ENCODE measurements at regions not wholly inside any gene's neighbourhood (a gene's known extent, or its start where the extent isn't known, plus 50 kb on each side); places are given as distances from the start of the nearest gene placed in this dataset.
A peak's percentile ranks its signal among the peaks of the same experiment; 100 is the strongest.
"Not testable (repeated sequence)": the region's sequence is repeated elsewhere in the genome, so short reads cannot be mapped to it uniquely, and the experiment has no call there.

DNA sequence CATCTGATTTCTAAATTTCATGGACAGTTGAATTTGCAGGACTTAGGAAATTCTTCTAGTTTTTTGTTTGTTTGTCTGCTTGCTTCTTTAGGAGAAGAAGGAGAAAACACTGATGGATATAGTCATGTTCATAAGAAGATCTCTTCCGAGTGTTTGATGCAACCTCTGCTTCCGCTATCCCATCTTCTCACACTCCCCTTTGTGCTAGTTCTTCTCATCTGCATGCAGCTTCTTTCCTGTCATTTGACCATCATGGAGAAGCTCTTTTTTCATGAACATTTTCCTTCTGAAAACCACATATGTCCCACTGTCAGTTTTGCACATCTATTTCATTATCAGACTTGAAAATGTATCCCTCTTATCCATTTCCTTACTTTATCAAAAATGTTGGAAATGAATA, 346.9 kb upstream of the PRKCQ start:
- DNase-seq (ENCODE audit: low read depth), result no peak

DNA sequence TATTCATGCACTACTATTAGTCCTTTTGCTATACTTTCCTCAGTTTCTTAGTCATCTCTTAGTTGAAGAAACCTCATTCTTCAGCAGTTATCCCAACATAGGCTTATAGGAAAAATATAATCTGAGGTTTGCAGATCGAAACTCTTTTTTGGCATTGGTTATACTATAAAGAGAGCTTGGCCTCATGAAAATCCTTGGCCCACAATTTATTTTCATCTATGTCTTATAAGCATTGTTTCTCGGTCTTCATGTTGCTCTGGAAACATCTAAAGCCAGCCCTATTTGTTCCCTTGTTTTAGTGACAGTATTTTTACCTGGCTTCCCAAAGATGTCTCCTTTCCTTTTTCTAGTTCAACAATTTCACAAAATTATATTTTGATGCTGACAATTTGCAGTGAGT, 345.1 kb upstream of the PRKCQ start:
- no peak for DNase-seq (ENCODE audit: low read depth)

DNA sequence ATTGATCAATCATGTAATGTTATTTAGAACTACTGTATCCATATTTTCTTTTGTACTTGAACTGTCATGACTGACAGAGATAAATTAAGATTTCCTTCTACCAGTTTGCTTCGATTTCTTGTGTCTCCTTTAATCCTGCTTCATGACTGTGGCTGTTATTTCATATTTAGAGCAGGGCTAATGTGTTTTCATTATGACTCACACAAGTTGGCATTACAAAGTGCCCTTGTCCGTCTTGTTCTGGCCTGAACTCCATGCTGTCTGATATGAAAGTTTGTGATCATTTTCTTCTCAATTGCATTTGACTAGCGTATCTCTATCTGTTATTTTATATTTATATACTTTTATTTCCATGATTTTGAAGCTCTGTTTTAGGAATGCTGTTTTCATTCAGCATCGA, 344.1 kb upstream of the PRKCQ start:
- DNase-seq (ENCODE audit: low read depth), result peak; percentile 49

DNA sequence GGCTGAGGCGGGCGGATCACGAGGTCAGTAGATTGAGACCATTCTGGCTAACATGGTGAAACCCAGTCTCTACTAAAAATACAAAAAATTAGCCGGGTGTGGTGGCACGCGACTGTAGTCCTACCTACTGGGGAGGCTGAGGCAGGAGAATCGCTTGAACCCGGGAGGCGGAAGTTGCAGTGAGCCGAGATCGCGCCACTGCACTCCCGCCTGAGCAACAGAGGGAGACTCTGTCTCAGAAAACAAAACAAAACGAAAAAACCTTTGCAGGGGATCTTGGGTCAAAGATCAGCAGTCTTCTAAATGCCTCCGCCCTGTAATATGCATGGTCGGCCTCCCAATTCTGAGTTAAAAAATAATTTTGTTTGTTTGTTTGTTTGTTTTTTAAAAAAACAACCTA, 340.9 kb upstream of the PRKCQ start:
- not testable (repeated sequence) for DNase-seq (ENCODE audit: low read depth)

DNA sequence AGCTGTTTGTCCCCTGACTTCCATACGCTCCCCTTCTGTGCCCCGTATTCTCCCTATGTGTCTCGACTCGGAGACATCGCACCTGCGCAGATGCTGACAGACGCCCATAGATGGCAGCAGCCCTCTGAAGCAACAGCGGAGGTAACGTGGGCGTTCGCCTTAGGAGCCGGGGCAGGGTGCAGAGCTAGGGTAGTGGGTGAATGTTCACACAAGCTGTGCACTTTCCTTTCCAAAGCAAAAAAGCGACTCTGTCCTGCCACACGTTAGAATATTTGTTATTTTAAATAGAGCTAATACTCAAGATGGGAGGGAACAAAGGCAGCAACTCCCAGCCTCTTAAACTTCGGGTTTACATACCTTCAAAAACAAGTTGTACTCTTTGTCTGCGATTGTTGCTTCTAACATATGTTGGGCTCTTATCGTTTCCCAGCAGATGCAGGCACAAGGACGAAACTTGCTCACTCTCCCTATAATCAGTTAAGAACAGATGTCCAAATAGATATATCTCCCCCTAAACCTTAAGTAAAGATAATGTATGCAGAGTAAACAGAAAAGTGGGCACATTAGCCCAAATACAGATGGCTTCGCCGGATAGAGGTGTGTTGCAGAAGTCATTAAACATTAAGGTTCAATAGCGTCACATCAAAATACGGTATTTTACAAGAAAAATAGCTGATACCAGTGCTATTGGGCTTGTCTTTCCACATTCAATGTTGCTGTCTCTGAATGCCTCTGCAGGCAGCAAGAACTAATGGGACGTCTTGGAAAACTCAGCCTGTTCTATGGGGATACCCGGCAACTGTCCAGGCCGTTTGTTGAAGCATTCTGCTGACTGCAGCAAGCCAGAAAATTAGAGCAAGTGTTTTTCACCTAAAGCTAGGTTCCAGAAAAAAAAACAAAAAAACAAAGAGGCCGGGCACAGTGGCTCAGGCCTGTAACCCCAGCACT, 340.3 kb upstream of the PRKCQ start:
- DNase-seq (ENCODE audit: low read depth), result peak; percentile 41

DNA sequence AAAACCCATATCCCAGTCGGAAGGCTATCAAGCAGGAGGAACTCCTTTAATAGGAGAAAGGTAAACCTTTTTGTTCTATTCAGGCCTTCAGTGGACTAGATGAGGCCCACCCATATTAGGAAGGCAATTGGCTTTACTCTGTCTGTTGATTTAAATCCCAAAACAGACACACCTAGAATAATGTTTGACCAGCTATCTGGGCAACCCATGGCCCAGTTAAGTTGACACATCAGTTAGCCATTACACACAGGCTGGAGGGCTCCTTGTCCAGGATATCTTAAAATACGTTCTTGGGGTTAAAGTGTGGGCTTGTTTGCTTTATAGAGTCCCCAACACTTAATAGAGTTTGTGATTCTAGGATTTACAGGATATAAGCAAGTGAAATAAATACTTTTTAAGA, 339.0 kb upstream of the PRKCQ start:
- DNase-seq (ENCODE audit: low read depth), result no peak

DNA sequence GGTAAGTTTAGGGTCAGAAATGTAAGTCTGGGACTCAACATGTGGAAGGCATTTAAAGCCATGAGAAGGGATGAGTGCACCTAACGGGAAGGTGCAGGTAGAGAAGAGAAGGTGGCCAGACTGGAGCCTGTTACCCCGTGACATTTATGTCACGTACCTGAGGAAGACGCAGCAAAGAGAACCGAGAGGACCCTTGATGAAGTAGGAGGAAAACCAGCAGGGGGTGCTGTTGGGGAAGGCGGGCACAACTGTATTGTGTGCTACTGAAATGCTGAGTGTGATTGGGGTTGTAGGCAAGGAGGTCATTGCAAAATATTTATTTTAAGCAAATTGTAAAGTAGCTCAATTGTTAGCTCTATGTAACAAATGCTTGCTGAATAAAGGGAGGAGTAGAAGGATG, 338.2 kb upstream of the PRKCQ start:
- DNase-seq (ENCODE audit: low read depth), result no peak

DNA sequence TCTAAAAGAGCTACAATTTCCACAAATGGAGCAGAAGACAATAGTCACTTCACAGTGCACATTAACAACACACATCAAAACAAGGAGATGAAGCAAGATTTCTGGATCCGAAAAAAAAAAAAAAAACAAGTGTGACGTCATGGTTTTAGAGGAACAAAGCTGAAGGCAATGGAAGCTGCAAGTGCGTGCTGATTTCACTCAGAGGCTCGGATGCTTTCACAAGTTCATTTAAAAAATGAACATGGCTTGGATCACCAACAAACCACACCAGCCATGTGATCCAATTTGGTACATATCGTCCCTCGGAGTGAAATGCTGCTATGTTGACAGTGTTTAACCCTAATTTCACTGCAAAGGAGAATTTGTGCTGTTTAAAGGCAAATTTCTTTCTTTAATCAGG, 337.0 kb upstream of the PRKCQ start:
- no peak for DNase-seq (ENCODE audit: low read depth)

DNA sequence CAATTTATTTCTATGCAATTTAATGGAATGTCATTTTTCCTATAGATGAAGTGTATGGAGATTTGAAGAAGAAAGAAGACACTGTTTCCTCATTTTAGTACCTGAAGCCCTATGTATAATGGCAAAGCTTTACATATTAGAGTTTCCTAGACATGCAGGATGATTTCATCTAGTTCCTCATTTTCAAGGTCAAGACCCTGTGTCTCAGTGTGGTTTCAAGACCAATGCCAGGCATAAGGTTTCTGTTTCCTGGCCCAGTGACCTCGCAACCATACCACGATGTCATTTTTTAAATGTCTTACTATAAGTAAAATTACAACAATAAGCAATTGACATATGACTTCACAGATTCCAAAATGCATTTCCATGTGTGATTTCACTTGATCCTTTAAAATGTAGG, 336.5 kb upstream of the PRKCQ start:
- no peak for DNase-seq (ENCODE audit: low read depth)

DNA sequence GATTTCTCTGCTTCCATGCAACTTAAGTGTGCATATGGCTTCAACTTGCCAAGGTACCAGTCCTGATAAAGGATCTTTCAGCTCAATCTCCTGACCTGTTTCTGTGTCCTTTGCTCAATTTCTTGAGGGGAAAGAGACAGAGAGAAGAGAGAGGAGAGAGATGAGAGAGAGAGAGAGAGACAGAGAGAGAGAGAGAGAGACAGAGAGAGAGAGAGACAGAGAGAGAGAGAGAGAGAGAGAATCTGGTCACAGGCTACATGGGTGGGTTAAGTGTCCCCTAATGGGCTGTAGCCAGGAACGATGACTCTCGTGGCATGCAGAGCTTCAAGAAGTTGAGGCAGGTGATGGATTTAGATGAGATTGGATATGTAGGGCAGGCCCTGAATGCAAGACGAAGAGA, 335.2 kb upstream of the PRKCQ start:
- DNase-seq (ENCODE audit: low read depth), result no peak

DNA sequence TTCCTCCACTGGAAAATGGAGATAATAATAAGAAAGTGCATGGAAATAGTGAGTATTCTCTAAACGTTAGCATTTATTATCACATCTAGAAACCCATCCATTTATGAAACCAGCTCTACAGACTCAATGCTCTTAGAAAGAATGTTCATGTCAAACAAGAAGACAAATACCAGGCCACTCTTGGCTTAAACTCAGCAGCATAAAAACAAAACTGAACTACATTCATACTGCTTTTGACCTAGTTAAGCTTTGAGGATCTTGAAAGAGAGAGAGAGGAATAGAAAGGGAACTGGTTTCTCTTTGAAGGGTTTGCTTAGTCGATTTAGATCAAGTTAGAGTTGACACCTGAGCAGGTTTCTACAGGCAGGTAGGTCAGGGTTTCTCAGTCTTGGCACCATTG, 332.9 kb upstream of the PRKCQ start:
- DNase-seq (ENCODE audit: low read depth), result no peak

DNA sequence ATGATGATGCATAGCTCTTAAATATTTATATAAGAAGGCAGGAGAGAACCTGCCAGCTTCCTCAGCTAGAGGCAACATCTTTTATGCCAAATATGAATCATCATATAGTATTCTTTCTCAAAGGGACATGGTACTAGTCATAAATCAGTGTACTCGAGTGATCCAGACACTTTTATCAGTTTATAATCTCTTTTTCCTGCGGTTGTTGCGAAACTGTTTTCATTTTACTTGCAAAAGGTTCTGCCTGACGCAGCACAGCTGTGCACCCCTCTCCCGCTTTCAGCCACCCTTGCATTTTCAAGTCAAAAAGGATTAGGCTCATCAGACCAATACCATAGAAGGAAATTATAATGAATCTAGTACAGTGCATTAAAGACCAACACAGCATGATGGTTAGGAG, 332.3 kb upstream of the PRKCQ start:
- DNase-seq (ENCODE audit: low read depth), result no peak

DNA sequence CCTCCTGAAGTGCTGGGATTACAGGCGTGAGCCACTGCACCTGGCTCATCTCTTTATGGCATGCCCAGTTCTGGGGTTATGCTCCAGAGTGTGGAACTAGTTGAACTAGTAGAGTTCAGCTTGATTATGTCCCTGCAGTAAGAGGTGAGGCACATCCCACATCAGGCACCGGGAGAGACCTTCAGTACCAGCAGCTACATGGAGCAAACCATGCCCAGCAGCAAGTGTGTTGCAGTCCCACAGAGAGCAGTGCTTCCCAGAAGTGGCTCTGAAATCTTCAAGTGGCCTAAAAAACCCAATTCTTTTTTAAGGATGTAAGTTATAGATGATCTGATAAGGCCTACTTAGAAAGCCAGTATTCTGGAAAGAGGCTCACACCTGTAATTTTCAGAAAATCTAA, 331.9 kb upstream of the PRKCQ start:
- DNase-seq (ENCODE audit: low read depth), result no peak

DNA sequence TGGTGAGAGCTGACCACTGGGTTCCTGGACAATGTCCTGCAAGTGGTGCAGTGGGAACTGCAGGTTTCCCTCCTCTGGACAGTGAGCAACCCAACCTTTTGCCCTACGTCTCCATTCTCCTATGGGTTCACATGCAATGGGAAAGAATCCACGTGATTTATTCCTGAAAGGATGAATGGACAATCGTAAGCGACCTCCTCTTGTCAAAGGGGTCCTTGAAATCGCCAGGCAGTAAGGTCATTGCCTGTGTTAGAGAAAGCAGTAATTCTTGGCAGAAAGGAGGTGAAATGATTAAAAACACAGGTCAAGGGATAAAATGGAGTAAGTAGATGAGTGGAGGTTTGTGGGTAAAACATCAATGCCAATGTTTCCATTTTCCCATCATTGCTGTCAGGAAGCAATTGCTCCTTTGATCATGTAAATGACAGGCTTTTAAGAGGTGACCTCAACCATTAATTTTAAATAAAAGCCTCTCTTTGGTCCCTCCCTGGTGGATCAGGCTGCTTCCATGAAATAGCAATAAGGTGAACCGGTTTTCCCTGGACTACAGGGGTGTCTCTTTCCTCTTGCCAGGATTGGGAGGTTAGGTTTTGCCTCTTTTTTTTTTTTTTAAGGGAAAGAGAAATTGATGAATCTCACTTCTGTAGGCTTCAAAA, 330.0 kb upstream of the PRKCQ start:
- no peak for DNase-seq (ENCODE audit: low read depth)

DNA sequence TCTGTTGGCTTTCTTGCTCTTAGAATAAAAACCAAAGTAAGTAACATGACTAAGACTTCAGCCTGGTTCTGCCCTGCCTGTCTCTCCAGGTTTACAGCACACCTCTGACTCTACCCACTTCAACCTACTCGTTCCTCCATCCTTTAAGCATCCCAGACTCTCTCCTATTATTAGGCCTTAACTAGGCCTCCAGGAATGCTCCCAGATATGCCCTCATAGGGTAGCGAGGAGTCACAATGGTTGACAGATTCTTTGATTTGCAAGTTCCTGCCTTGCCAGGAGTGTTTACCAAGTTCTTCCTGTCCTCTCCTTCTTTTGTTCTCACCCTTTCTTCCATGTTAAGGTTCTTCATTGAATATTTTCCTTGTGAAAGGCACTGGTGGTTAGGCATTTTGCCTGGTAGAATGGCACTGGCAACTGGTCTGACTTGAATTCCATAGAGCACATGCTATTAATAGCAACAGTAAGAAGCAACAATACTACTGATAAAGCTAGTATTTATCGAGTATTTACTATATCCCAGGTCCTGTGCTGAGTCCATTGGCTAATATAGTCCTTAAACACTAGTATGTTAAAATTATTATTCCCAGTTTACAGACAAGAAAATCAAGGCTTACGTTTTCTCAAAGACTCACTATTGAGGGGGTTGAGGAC, 327.9 kb upstream of the PRKCQ start:
- DNase-seq (ENCODE audit: low read depth), result no peak

DNA sequence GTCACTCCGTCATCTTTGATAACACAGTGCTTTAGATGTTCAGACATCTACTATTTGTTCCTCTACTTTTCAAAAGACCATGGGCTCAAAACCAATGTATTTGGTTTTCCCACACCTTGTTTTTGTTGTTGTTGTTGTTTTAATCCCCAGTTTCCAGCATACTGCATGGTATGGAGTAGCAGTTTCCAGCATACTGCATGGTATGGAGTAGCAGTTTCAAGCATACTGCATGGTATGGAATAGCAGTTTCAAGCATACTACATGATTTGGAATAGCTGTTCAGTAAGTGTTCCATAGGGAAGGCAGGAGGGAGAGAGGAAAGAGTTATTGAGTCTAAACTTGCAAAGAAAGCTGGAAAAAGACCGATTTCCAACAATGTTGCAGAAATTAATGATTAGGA, 314.3 kb upstream of the PRKCQ start:
- no peak for DNase-seq (ENCODE audit: low read depth)

DNA sequence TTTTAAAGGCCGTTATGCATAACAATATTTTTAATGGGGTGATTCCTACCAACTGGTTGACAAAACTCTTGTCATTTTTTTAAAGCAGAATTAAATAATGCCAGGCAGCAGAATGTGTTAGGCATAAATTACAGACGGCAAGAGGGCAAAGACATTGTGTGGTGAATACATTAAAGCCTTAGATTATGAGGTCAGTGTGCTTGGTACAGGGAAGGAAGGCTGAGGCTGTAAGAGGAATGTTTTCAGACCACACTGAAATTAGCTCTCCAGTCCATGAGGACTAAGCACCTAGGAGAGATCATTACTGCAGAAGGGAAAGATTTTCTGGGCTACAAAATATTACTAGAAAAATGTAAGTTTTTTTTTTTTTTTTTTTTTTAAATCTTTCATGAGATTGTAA, 312.8 kb upstream of the PRKCQ start:
- DNase-seq (ENCODE audit: low read depth), result no peak

DNA sequence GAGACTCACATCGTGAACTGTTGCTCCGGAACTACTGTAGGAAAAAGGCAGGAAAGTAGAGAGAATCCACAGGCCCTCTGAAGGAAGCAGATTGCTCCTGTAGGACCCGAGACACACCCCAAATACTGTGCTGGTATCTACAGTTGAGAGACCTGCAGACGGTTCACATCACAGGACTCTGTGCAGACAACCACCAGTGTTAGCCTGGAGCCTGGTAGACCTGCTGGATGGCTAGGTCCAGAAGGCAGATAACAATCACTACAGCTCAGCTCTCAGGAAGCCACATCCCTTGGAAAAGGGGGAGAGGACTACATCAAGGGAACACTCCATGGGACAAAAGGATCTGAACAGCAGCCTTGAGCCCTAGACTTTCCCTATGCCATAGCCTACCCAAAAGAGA, 311.8 kb upstream of the PRKCQ start:
- no peak for DNase-seq (ENCODE audit: low read depth)

DNA sequence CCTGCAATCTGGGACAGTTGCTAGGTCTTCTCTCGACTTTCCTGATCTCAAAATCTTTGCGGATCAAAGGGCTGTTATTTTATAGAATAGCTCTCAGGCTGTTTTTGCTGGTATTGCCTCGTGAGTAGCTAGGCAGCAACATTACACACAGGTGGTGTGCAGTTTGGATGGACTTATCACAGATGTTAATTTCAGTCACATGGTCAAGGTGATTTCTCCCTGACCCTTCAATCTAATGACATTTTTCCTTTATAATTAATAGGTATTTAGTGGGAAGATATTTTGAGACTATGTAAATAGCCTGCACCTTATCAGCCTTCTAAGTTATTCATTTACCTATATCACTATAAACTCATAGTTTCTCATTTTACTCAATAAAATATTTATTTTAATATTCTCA, 309.6 kb upstream of the PRKCQ start:
- no peak for DNase-seq (ENCODE audit: low read depth)

DNA sequence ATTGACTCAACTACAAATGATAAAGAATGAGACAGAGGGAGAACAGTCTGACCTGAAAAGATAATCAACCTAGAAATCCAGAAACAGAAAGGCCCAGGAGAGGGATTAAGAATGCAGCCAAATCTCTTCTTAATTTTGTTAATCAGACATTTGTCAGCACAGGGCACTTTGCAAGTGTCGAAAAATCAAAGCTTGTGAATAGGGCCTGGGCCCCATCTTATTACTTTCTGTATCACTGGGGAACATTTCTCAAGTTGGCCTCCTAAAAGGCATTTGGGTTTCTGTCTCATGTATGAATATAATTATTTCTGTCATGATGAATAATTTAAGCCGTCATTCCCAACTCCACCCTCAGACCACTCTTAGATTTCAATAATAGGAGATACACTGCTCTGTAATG, 308.4 kb upstream of the PRKCQ start:
- no peak for DNase-seq (ENCODE audit: low read depth)

DNA sequence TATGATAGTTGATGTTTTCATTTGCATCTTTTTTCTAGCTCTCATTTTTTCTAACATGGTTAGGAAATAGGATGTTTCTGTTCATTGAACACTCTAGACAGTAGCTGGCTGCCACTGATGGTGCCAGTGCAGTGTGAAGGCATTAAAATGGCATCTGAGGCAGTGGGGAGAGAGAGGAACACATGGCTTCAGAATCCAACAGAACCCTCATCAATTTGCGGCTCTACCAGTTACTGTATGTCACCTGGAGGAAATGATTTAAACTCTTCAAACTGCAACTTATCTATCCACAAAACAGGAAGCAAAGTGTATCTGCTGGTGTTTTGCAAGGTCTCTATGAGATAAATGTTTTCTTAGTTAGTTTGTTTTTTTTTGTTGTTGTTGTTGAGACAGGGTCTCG, 305.2 kb upstream of the PRKCQ start:
- DNase-seq (ENCODE audit: low read depth), result no peak

DNA sequence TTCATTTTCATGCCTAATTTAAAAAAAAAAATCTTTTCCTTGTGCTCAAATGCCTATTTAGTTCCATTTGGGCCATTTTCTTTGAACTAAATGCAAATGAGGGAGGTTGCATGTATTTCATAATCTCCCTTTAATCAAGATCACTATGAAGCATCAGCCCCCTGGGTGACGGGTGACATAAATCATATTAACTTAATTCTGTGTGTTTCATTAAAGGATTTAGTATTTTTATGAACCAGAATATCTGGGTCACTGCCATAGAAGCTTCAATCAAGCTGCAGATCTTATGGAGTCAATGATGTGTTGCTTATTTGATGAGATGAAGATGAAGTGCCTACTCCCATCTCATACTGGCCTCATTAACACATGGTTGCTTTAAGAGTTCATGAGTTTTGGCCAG, 301.9 kb upstream of the PRKCQ start:
- no peak for DNase-seq (ENCODE audit: low read depth)
